DND-41 (cell line): ENCODE measurements at regions not wholly inside any gene's neighbourhood (a gene's known extent, or its start where the extent isn't known, plus 50 kb on each side); places are given as distances from the start of the nearest gene placed in this dataset.

Experiments
- ATAC-seq: fragments of 200-7000 bp; cut with Tn5 transposase; 3 replicates; pipeline ENCODE4 v1.9.1; 2021; ENCODE audit warnings: low read depth; ENCODE audit not compliant: insufficient read depth
- DNase-seq: peaks from one replicate; pipeline ENCODE4 v3.0.0-alpha.2; 2020
- H2AFZ ChIP-seq: 2 replicates; pipeline ENCODE4 v1.6.0; 2012; ENCODE audit warnings: low read depth, low read length
- H3K27ac ChIP-seq: 2 replicates; pipeline ENCODE4 v1.5.1; 2012; ENCODE audit warnings: low read length, inconsistent platforms
- H3K27me3 ChIP-seq: fragments of 200-600 bp; sonication (generic); 2 replicates; pipeline ENCODE4 v1.6.0; 2012; ENCODE audit warnings: low read length, mild to moderate bottlenecking, inconsistent platforms; ENCODE audit not compliant: insufficient read depth, poor library complexity
- H3K36me3 ChIP-seq: 2 replicates; pipeline ENCODE4 v1.5.1; 2012; ENCODE audit warnings: low read length, inconsistent platforms; ENCODE audit not compliant: insufficient read depth
- H3K4me1 ChIP-seq: 2 replicates; pipeline ENCODE4 v1.5.1; 2012; ENCODE audit warnings: mild to moderate bottlenecking, low read length; ENCODE audit not compliant: insufficient read depth
- H3K4me2 ChIP-seq: 2 replicates; pipeline ENCODE4 v1.6.0; 2012; ENCODE audit warnings: mild to moderate bottlenecking, moderate library complexity, low read length, inconsistent platforms; ENCODE audit not compliant: insufficient read depth
- H3K4me3 ChIP-seq, 2 experiments: fragments of 200-600 bp in 1 of 2; shearing (Covaris generic) in 1 of 2; 2 replicates each; pipeline ENCODE4 v1.5.1; 2012 to 2016; ENCODE audit warnings: inconsistent platforms in 2 of 2, low read length in 2 of 2, mild to moderate bottlenecking in 2 of 2, low read depth in 1 of 2, moderate library complexity in 1 of 2
- H3K79me2 ChIP-seq: 2 replicates; pipeline ENCODE4 v1.6.0; 2012; ENCODE audit warnings: low read length, inconsistent platforms; ENCODE audit not compliant: insufficient read depth
- H3K9ac ChIP-seq: 2 replicates; pipeline ENCODE4 v1.6.0; 2012; ENCODE audit warnings: low read depth, mild to moderate bottlenecking, inconsistent platforms, low read length, moderate library complexity
- H3K9me3 ChIP-seq: 2 replicates; pipeline ENCODE4 v1.5.1; 2012; ENCODE audit warnings: low read length, moderate library complexity, mild to moderate bottlenecking, inconsistent platforms; ENCODE audit not compliant: insufficient read depth, severe bottlenecking
- H4K20me1 ChIP-seq: 2 replicates; pipeline ENCODE4 v1.6.0; 2012; ENCODE audit warnings: low read length; ENCODE audit not compliant: insufficient read depth
- CTCF ChIP-seq: IDR thresholded peaks from 2 replicates; pipeline ENCODE4 v1.5.1; 2012; ENCODE audit warnings: borderline replicate concordance, low read length, moderate library complexity, mild to moderate bottlenecking; ENCODE audit not compliant: poor library complexity, severe bottlenecking; ENCODE audit errors: extremely low read depth
- EZH2 ChIP-seq: IDR thresholded peaks from 3 replicates; pipeline ENCODE4 v1.6.1; 2012; ENCODE audit warnings: borderline replicate concordance, low read depth, mild to moderate bottlenecking, moderate library complexity, low read length, inconsistent platforms; ENCODE audit not compliant: severe bottlenecking

- Histone ChIP-seq H2AFZ (no peak overlapping the region), H3K79me2 (no peaks in the 10 kb centered on the region), H3K27ac (no peak overlapping the region), H3K9ac (no peak overlapping the region), H3K27me3 (no peaks in the 10 kb centered on the region), H3K4me1 (no peaks in the 10 kb centered on the region), H3K36me3 (no peaks in the 10 kb centered on the region), H4K20me1 (no peaks in the 10 kb centered on the region), H3K4me2 (no peak overlapping the region), H3K4me3 (no peak overlapping the region), H3K9me3 (peaks cover 13% of the 10 kb centered on the region)
- no peak for ATAC-seq
- no peak for DNase-seq
- no peak for TF ChIP-seq EZH2
- no peak for TF ChIP-seq CTCF
Measured at GRCh38 chr5:67699560-67699959, 503.0 kb upstream of the CD180 start.

GRCh38 chr5:67696446-67696845 is 499.8 kb upstream of the CD180 start:
- Histone ChIP-seq H3K27ac (no peak overlapping the region), H4K20me1 (no peaks in the 10 kb centered on the region), H2AFZ (no peak overlapping the region), H3K9me3 (no peaks in the 10 kb centered on the region), H3K36me3 (no peaks in the 10 kb centered on the region), H3K9ac (no peak overlapping the region), H3K4me1 (no peaks in the 10 kb centered on the region), H3K79me2 (no peaks in the 10 kb centered on the region), H3K4me2 (no peak overlapping the region), H3K27me3 (no peaks in the 10 kb centered on the region), H3K4me3 (no peak overlapping the region)
- ATAC-seq (no peak), DNase-seq (no peak)
- no peak for TF ChIP-seq EZH2
- TF ChIP-seq CTCF, result no peak

GRCh38 chr5:67695369-67695768 is 498.8 kb upstream of the CD180 start:
- Histone ChIP-seq H3K9me3 (no peaks in the 10 kb centered on the region), H3K4me2 (no peak overlapping the region), H3K79me2 (no peaks in the 10 kb centered on the region), H3K27me3 (no peaks in the 10 kb centered on the region), H2AFZ (no peak overlapping the region), H3K4me3 (no peak overlapping the region), H3K27ac (no peak overlapping the region), H4K20me1 (no peaks in the 10 kb centered on the region), H3K36me3 (no peaks in the 10 kb centered on the region), H3K4me1 (no peaks in the 10 kb centered on the region), H3K9ac (no peak overlapping the region)
- DNase-seq, result no peak
- ATAC-seq, result no peak
- TF ChIP-seq EZH2, result no peak
- no peak for TF ChIP-seq CTCF

GRCh38 chr5:67694810-67695191 is 498.2 kb upstream of the CD180 start:
- Histone ChIP-seq H3K4me2 (no peak overlapping the region), H3K27me3 (no peaks in the 10 kb centered on the region), H4K20me1 (no peaks in the 10 kb centered on the region), H3K36me3 (no peaks in the 10 kb centered on the region), H3K79me2 (no peaks in the 10 kb centered on the region), H3K9me3 (no peaks in the 10 kb centered on the region), H3K9ac (no peak overlapping the region), H3K4me1 (no peaks in the 10 kb centered on the region), H3K4me3 (no peak overlapping the region), H3K27ac (no peak overlapping the region), H2AFZ (no peak overlapping the region)
- no peak for ATAC-seq
- DNase-seq, result no peak
- TF ChIP-seq CTCF, result no peak
- TF ChIP-seq EZH2, result no peak
